B cell (primary cell): ENCODE measurements at regions not wholly inside any gene's neighbourhood (a gene's known extent, or its start where the extent isn't known, plus 50 kb on each side); places are given as distances from the start of the nearest gene placed in this dataset.

ENCODE experiments used
- ATAC-seq: fragments of 200-7000 bp; cut with Tn5 transposase; one replicate; pipeline ENCODE4 v1.10.0; 2021; ENCODE audit warnings: low read depth, mild to moderate bottlenecking, moderate number of reproducible peaks, moderate library complexity
- CTCF ChIA-PET: fragments of 350-600 bp; sonication (Branson Sonifier 250); formaldehyde crosslinking; loops from one replicate; lab custom pipeline; 2021; ENCODE audit warnings: antibody characterized with exemption, inconsistent platforms; lab: Charles Lee
- POLR2A ChIA-PET: fragments of 350-600 bp; sonication (Branson Sonifier 250); formaldehyde crosslinking; loops from one replicate; lab custom pipeline; 2021; ENCODE audit warnings: antibody characterized with exemption; lab: Charles Lee
- DNase-seq: peaks from one replicate; pipeline ENCODE4 v3.0.0; 2013
- H2AFZ ChIP-seq: 2 replicates; pipeline ENCODE4 v1.6.1; 2012; ENCODE audit warnings: mild to moderate bottlenecking, low read depth, low read length; ENCODE audit not compliant: insufficient read depth, poor library complexity, severe bottlenecking
- H3K27ac ChIP-seq, 2 donors: 1 replicate in 1 of 2; 2 replicates in 1 of 2; pipeline ENCODE4 v1.5.1; 2012 to 2013; ENCODE audit warnings: low read length in 2 of 2, mild to moderate bottlenecking in 2 of 2, moderate library complexity in 1 of 2
- H3K27me3 ChIP-seq, 4 experiments: fragments of 200-600 bp in 1 of 4; sonication (generic) in 1 of 4; replicated peaks in 1 of 4; 1 replicate in 2 of 4; 2 replicates in 2 of 4; pipeline versions ENCODE4 v1.6.1 to v1.7.0; 2013 to 2016; ENCODE audit warnings: low read length in 3 of 4, mild to moderate bottlenecking in 2 of 4, mixed read lengths in 1 of 4, moderate library complexity in 1 of 4; ENCODE audit not compliant: insufficient read depth in 4 of 4, control insufficient read depth in 3 of 4; ENCODE audit errors: control extremely low read depth in 1 of 4
- H3K36me3 ChIP-seq, 2 experiments: replicated peaks in 1 of 2; 1 replicate in 1 of 2; 2 replicates in 1 of 2; pipeline versions ENCODE4 v1.6.1 to v1.7.1; 2013; ENCODE audit warnings: low read length in 1 of 2; ENCODE audit not compliant: insufficient read depth in 2 of 2, control insufficient read depth in 1 of 2; ENCODE audit errors: control extremely low read depth in 1 of 2, extremely low read depth in 1 of 2
- H3K4me1 ChIP-seq, 2 donors: fragments of 200-600 bp in 1 of 2; sonication (generic) in 1 of 2; 1 replicate in 1 of 2; 2 replicates in 1 of 2; pipeline versions ENCODE4 v1.5.1 to v1.6.1; 2013 to 2017; ENCODE audit warnings: low read length in 2 of 2; ENCODE audit not compliant: control insufficient read depth in 2 of 2, insufficient read depth in 2 of 2
- H3K4me2 ChIP-seq: replicated peaks from 2 replicates; pipeline ENCODE3; 2012; ENCODE audit warnings: mild to moderate bottlenecking, low read depth, low read length; ENCODE audit not compliant: poor library complexity, severe bottlenecking
- H3K4me3 ChIP-seq, 5 experiments: fragments of 200-600 bp in 1 of 5; sonication (generic) in 1 of 5; 1 replicate in 3 of 5; 2 replicates in 2 of 5; pipeline versions ENCODE4 v1.5.1 to v1.7.0; 2011 to 2016; ENCODE audit warnings: low read length in 4 of 5, mild to moderate bottlenecking in 4 of 5, low read depth in 2 of 5, control low read depth in 1 of 5, moderate library complexity in 1 of 5; ENCODE audit not compliant: insufficient read depth in 1 of 5; ENCODE audit errors: control extremely low read depth in 1 of 5, extremely low read depth in 1 of 5
- H3K79me2 ChIP-seq: fragments of 200-600 bp; sonication (generic); one replicate; pipeline ENCODE4 v1.6.0; 2016; ENCODE audit warnings: low read length; ENCODE audit not compliant: control insufficient read depth, insufficient read depth
- H3K9ac ChIP-seq: fragments of 200-600 bp; sonication (generic); 2 replicates; pipeline ENCODE4 v1.6.1; 2017; ENCODE audit warnings: mild to moderate bottlenecking, low read length, moderate library complexity
- H3K9me3 ChIP-seq, 3 donors: one replicate each; pipeline versions ENCODE4 v1.6.1 to v1.7.1; 2013; ENCODE audit warnings: low read length in 2 of 3; ENCODE audit not compliant: control insufficient read depth in 2 of 3, insufficient read depth in 1 of 3; ENCODE audit errors: control extremely low read depth in 1 of 3
- H4K20me1 ChIP-seq: 2 replicates; pipeline ENCODE4 v1.6.0; 2012; ENCODE audit warnings: mild to moderate bottlenecking, low read length; ENCODE audit not compliant: insufficient read depth, control insufficient read depth, poor library complexity, severe bottlenecking
- H3K27ac Mint-ChIP-seq: one replicate; pipeline ENCODE4 v1.8.0; 2021; ENCODE audit warnings: mixed read lengths
- H3K27me3 Mint-ChIP-seq: one replicate; pipeline ENCODE4 v1.8.0; 2021; ENCODE audit warnings: mixed read lengths
- H3K4me1 Mint-ChIP-seq: one replicate; pipeline ENCODE4 v1.8.0; 2021; ENCODE audit warnings: mixed read lengths
- H3K4me3 Mint-ChIP-seq: one replicate; pipeline ENCODE4 v1.8.0; 2021; ENCODE audit warnings: mixed read lengths
- H3K9me3 Mint-ChIP-seq: one replicate; pipeline ENCODE4 v1.8.0; 2022; ENCODE audit warnings: mixed read lengths; ENCODE audit not compliant: insufficient read depth
- EZH2 ChIP-seq: IDR thresholded peaks from 2 replicates; pipeline ENCODE4 v1.6.1; 2012; ENCODE audit warnings: borderline replicate concordance, low read depth, mild to moderate bottlenecking, moderate library complexity, low read length; ENCODE audit not compliant: insufficient read depth, poor library complexity, severe bottlenecking
- WGBS: methylation state at CpG from one replicate; pipeline ENCODE4 v1.1.5; 2013; ENCODE audit warnings: missing lambda C conversion rate; ENCODE audit not compliant: insufficient coverage; 5-methylcytosine and 5-hydroxymethylcytosine counted together
- intact Hi-C: fragments of 100-400 bp; cut with micrococcal nuclease; formaldehyde crosslinking; loops from one replicate; pipeline ENCODE4 v1.10.0; 2022
- TF ChIP-seq, protein P1 (sequence below): fragments of 200-600 bp; IDR thresholded peaks from one replicate; pipeline ENCODE4 v1.8.0; 2022; ENCODE audit warnings: antibody characterized with exemption, mild to moderate bottlenecking

DNA sequence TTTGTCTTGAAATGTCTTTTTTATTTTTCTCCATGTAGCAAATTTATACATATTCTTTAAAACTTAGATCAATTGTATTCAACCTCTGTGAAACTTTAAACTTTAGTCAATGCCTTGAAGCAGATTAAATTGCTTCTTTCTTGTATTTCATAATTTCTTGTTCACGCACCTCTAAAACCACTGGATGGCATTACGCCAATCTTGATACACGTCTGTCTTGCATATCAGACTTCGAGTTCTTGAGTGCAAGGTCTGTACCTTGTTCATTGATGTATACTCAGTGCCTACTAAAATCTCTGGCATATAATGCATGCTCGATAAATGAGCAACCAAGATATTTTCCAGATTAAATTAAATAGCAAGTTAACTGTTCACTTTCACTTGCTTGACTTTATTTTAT, 236.8 kb downstream of the CASP12 start:
- ATAC-seq (no peak), DNase-seq (no peak)
- Histone ChIP-seq H4K20me1 (no peaks in the 10 kb centered on the region), H3K27ac (no peak overlapping the region), H3K27me3 (no peaks in the 10 kb centered on the region), H3K36me3 (no peaks in the 10 kb centered on the region), H3K79me2 (no peaks in the 10 kb centered on the region), H3K9ac (no peak overlapping the region), H3K9me3 (peaks cover 0 to 1% (median 0%) of the 10 kb centered on the region in 3 donors), H3K4me2 (no peak overlapping the region), H3K4me3 (no peak overlapping the region), H2AFZ (no peak overlapping the region), H3K4me1 (no peaks in the 10 kb centered on the region)
- CTCF ChIA-PET = no interaction called here
- 66% methylated on average over 4 of the region's 5 CpGs for WGBS
- POLR2A ChIA-PET = no interaction called here
- Mint-ChIP-seq H3K4me3 (no peak overlapping the region), H3K9me3 (no peaks in the 10 kb centered on the region), H3K27me3 (peaks cover 4% of the 10 kb centered on the region), H3K27ac (no peak overlapping the region), H3K4me1 (no peaks in the 10 kb centered on the region)
- TF ChIP-seq EZH2 = no peak
- TF ChIP-seq, protein P1, sequence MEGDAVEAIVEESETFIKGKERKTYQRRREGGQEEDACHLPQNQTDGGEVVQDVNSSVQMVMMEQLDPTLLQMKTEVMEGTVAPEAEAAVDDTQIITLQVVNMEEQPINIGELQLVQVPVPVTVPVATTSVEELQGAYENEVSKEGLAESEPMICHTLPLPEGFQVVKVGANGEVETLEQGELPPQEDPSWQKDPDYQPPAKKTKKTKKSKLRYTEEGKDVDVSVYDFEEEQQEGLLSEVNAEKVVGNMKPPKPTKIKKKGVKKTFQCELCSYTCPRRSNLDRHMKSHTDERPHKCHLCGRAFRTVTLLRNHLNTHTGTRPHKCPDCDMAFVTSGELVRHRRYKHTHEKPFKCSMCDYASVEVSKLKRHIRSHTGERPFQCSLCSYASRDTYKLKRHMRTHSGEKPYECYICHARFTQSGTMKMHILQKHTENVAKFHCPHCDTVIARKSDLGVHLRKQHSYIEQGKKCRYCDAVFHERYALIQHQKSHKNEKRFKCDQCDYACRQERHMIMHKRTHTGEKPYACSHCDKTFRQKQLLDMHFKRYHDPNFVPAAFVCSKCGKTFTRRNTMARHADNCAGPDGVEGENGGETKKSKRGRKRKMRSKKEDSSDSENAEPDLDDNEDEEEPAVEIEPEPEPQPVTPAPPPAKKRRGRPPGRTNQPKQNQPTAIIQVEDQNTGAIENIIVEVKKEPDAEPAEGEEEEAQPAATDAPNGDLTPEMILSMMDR = no peak
- intact Hi-C loops = no loop called here

DNA sequence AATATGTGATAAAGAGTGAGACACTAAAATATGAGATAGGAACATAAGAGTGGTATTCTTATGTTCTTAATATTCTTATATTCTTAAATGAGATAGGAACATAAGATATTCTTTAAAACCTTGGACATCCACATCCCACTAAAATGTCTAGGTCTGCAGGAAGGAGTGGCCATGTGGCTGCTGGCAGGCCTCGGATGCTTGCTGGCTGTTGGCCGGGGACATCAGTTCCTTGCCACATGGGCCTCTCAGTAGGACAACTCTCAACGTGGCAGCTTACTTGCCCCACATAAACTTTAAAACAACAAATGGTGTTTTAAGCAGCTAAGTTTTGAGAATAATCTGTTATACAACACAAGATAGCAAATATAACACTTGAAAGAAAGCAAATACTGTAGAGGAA, 240.1 kb downstream of the CASP12 start:
- Histone ChIP-seq H3K36me3 (no peaks in the 10 kb centered on the region), H2AFZ (no peak overlapping the region), H4K20me1 (no peaks in the 10 kb centered on the region), H3K4me1 (no peaks in the 10 kb centered on the region), H3K9ac (no peak overlapping the region), H3K79me2 (no peaks in the 10 kb centered on the region), H3K4me3 (no peak overlapping the region), H3K9me3 (peaks cover 0 to 2% (median 0%) of the 10 kb centered on the region in 3 donors), H3K4me2 (no peak overlapping the region), H3K27me3 (peaks cover 0 to 5% (median 0%) of the 10 kb centered on the region in 4 experiments), H3K27ac (no peak overlapping the region)
- intact Hi-C loops = no loop called here
- CTCF ChIA-PET = no interaction called here
- WGBS = no CpG with 5 or more reads among the region's 3 CpGs
- Mint-ChIP-seq H3K4me3 (no peak overlapping the region), H3K27me3 (peaks cover 8% of the 10 kb centered on the region), H3K27ac (no peak overlapping the region), H3K9me3 (no peaks in the 10 kb centered on the region), H3K4me1 (no peaks in the 10 kb centered on the region)
- no peak for ATAC-seq
- TF ChIP-seq EZH2 = no peak
- TF ChIP-seq, protein P1 = no peak
- POLR2A ChIA-PET = no interaction called here
- DNase-seq = no peak
